GM18498 (cell line): ENCODE measurements at regions not wholly inside any gene's neighbourhood (a gene's known extent, or its start where the extent isn't known, plus 50 kb on each side); places are given as distances from the start of the nearest gene placed in this dataset.
"Not testable (repeated sequence)": the region's sequence is repeated elsewhere in the genome, so short reads cannot be mapped to it uniquely, and the experiment has no call there.

Source experiments
- ATAC-seq: cut with Tn5 transposase; IDR thresholded peaks from one replicate; pipeline ENCODE4 v1.9.1; 2021; ENCODE audit warnings: mild to moderate bottlenecking, moderate library complexity; ENCODE audit not compliant: unreplicated experiment

DNA sequence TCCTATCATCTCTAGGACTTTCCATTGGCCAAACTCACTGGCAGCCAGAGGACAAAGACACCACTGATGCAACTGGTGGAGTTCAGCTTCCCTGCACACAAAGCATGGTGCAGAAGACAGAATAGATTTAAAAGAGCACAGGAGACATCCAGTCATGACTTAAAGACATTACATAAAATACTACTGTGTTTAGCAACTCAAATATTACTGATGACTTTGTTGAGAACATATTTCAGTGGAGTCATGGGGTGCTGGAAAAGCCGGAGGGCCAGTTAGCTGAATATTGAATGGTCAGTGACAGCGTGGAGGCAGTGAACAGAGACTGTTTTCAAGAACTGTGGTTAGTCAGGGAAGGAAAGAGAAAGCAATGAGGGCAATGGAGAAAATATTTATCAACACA lies 296.3 kb upstream of the NRP1 start:
- no peak for ATAC-seq

DNA sequence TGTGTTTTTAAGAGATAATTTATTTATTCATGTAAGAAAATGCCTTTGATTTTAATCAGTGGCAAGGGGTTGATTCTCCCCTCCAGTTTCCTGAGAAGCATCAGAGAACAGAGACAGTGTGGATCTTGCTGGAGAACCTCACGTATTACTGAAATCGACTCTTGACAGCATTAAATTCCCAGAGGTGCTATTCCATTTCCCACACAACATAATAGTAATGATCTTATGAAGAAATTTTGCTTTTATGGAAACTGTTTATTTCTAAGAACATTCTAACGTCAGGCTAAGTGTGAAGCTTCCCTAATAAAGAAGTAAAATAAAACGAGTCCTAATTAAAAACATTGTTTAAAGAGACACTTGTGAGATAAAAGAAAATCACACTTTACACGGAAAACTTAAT lies 293.1 kb upstream of the NRP1 start:
- ATAC-seq = no peak

DNA sequence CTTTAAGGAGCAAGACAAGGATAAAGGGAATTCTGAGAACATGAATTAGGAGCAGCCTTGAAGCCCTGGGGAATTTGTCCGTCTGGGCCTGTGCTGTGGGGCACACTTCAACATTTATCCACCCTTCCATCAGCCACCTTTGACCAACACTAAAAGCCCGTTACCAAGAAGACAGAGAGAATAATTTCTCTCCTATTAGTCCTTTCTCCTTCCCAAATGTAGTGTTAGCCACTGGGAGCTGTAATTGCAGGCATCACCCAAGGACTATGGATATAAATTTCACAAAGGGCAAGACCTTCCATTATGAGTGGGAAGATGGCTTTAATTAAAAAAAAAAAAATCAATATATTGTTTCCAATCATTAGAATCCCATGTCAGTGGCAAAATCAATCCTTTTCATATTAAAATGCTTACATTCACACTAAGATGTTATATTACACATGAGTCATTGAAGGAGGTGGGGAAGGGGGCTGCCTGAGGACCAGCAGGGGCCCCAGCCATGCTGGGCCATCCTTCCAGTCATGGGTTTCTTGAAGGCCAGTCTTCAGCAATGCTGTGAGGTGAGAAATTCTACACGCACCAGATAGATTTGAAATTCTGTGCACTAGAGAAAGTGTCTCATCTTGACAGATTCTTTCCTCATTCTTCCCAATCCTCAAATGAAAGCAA lies 292.5 kb upstream of the NRP1 start:
- no peak for ATAC-seq

DNA sequence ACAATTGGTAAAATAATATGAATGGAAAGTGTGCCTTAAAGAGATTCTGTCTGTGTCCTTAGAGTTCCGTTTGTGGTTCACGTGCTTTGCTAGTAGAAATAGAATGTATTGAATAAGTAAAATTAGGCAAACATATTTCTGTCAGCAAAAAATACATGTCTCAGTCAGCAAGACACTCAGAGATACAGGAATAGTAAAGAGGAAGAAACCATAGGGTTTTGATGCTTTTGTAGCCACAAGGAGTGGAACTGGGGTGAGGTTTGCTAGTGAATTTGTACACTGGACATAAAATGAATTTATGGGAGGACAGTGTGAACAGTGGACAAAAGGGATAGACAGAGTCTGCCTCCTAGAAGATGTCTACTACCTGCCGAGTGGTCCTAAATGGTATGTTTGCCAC lies 289.2 kb upstream of the NRP1 start:
- no peak for ATAC-seq

DNA sequence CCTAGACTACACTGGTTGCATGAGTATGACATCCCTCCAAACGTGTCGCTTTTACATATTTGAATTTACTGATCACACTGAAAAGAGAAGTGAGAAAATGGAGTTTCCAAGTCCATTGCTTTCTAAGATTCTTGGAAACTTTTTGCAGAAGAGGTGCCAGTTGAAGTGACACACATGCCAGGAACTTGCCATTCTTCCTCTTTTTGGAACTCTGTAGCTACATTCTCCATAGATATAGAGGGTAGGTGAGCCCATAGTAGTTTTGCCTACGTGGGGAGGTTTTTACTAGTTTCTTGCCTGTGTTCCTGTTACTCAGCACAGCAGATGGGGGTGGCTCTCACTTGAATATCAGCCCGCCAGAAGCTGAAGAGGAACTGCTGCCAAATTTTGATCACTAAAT lies 286.6 kb upstream of the NRP1 start:
- ATAC-seq = no peak

DNA sequence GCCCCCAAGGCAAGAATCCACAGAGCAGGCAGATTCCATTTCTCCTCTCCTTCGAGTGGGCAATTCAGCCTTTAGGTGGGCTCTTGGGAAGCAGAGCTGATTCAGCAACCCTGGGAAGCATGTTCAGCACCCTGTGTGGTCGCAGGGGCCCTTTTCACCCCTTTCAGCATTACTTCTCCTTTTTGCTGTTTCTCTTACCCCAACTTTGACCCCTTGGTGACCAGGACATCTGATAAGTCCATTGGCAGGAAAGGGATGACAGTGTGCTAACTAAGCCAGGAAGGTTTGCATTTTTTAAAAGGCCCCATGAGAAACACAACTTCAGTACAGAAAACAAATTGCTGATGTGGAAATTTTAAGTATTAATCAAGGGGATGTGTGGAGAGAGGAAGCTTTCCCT lies 283.7 kb upstream of the NRP1 start:
- no peak for ATAC-seq

DNA sequence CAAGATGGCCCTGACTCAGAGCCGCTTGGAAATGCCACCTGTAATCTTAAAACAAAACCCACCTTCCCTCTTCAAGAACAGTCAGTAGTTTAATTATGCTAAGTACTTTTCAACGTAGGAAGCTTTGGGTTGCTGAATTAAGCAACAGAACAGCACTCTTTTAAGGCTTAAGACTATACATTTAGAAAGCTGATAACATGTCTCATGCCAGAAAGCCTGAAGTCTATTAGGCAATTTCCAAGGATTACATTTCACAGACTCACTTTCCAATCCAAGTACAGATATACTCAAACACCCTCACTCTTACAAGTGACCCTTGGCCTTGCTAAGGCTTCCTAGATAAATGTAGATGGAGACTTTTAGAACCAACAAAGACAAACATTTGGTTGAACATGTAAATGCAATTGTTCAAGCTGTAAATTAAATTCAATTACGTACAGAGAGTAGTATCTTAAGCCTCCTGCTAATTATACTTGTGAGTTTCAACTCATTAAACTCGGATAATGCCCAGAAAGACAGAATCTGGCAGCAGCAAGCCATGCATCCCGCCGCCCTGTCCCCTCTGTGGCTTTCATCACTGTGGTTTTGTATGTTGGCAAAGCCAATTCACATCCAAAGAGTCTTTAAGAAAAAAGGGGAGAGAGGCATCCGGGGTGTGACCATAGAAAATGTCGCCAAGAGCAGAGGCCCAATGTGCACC lies 283.1 kb upstream of the NRP1 start:
- ATAC-seq = no peak

DNA sequence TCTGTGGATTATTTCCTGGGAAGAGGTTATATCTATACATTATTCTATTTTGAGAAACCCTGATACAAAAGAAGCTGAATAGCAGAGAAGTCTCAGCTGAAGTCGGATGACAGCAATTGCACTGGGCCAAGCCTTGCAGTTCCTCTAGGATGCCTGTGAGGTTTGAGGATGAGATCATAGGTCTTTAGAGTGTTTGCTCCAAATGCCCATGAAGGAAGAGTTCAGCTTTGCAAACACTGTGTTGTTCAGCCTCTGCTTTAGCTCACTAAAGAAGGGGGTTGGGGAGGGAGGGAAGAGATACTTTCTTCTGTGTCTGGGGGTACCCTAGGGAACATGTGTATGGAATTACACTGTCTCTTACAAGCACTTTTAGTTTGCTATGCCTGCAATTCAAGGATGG lies 282.5 kb upstream of the NRP1 start:
- ATAC-seq = no peak

DNA sequence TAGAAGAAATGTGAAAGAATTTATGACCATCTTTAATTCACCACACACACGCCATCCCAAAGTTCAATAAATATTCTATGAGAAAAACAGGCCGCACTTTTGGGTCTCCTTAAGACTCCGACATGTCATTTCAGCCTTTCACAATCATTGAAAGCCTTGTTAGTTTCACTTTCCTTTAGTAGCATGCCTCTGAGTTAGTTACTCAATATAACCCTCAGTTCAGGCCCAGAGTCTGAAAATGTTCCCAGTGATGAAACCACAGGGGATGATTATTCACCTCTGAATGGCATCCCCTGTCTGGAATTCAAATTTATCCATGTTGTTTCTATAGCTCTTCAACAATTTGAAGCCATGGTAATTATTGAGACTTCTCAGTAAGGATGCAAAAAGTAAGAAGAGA lies 278.1 kb upstream of the NRP1 start:
- no peak for ATAC-seq

DNA sequence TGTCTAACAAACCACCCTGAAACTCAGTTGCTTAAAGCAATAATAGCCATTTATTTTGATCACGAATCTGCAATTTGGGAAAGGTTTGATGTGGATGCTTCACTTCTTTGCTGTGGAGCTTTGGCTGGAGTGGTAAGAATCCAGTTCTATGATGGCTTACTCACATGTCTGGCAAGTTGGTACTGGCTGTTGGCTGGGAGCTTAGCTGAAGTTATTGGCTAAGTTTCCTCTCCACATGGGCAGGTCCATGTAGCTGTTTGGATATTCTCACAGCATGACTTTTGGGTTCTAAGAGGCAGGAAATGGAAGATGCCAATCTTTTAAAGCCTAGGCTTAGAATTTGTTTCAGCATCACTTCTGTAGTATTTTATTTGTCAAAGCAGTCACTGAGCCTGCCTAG lies 277.6 kb upstream of the NRP1 start:
- ATAC-seq = no peak

DNA sequence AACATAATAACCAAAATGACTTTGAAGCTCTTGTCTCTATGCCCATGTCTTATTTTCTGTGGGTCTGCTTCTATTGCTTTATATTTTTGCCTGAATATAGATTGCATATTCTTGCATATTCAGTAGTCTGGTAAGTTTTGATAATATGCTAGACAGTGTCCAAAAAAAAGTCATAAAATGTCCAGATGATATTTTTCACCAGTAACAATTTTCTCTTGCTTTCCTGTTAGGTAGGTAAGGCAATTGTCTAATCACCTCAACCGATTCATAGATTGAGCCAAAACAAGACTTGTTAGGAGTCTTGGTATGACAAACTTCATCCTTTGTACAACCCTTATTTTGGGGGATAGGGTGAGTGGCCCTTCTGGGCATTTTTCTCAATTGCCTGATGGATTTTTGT lies 277.0 kb upstream of the NRP1 start:
- ATAC-seq = no peak

DNA sequence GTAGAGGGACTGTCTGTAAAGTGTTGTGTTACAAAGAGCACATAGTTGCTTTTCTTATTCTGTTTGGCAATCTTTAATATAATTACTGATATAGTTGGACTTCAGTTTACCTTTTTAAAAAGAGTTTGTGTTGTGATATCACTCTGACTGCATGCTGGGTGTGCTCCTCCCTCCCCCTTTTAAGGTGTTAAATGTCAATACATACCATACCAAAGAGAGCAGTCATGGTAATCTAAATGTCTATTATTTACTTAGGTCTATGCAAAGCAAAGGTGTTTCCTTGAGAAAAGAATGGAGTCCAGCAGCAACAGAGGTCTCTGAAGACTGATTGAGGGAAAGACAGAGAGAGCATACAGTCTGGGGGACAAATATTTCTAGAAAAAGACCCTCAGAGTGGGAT lies 275.1 kb upstream of the NRP1 start:
- no peak for ATAC-seq

DNA sequence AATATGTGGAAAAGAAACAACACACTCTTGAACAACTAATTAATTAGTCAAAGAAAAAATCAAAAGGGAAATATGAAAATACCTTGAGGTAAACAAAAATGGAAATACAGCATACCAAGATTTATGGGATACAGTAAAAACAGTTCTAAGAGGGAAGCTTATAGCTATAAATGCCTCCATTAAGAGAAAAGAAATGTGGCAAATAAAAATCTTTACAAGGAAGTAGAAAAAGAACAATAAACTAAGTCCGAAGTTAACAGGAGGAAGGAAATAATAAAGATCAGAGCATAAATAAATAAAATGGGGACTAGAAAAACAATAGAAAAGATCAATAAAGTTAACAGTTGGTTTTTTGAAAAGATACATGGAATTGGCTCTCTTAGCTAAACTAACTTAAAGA lies 267.8 kb upstream of the NRP1 start:
- ATAC-seq = no peak

DNA sequence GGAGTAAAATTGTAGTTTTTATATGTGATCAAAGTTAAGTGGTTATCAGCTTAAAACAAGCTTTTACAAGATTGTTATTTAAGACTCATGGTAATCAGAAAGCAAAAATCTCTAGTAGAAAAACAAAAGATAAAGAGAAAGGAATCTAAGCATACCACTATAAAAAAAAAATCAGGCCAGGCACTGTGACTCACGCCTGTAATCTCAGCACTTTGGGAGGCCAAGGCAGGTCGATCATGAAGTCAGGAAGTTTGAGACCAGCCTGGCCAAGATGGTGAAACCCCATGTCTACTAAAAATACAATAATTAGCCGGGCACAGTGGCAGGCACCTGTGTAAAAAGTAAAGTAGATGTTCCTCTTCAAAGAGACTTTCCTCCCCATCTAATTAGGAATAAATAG lies 265.9 kb upstream of the NRP1 start:
- no peak for ATAC-seq

DNA sequence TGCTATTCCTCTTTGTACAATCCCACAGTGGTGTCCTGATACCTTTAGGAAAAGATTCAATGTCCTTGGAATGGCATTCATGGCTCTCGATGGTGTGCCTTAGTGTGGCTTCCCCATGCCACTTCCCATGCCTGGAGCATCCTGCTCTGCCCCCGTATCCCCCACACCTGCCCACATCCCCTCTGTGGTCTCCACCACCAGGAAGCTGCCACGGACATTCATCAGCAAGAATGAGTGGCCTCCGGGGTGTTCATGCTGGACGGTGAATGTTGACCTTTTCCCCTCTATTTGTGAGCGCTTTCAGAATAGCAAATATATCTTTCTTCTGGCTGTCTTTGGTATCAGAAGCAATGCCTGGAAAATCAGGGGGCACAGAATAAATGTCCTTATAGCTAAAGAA lies 262.0 kb upstream of the NRP1 start:
- ATAC-seq = no peak

DNA sequence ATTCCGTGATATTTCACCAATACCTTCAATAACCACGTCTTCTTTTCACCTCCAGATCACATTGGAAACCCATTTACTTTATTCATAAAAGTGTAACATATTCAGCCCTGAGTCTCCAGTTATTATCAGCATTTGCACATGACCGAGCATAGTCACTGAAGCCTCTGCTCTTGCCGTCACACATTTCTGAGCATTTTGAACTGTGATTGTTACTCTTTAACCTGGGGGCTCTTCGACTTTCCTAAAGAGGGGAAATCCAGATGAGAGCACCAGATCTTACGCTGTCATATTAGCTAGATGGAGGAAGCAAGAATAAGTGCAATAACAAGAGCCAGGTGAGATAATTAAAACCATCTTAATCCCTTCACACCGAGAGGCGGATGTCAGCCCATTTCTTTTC lies 260.0 kb upstream of the NRP1 start:
- no peak for ATAC-seq

DNA sequence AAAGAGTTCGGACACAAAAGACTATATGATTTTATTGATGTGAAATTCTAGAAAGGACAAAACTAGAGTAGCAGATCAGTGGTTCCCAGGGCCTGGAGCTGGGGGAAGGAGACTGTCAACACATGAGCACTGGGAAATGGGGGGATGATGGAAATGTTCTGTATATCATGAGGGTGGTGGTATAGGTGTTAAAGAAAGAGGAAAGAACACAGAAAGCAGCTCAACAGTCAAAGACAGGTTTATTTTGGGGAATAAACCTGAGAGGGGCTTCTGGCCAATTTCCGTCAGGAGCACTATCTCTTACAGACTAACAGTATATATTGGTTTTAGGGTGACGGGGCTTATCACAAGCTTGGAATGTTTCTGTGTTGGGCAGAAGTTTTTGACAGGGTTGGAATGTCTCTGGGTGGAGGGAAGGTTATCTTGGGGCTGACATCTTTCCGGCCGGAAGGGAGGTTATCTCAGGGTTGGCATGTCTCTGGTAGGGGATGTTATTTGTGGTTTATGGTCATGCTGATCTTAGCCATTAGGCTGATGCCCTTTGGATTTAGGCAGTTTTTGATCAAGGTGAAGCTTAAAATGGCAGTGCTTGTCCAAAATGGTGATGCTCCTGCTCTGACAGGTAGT lies 254.6 kb upstream of the NRP1 start:
- ATAC-seq = no peak

DNA sequence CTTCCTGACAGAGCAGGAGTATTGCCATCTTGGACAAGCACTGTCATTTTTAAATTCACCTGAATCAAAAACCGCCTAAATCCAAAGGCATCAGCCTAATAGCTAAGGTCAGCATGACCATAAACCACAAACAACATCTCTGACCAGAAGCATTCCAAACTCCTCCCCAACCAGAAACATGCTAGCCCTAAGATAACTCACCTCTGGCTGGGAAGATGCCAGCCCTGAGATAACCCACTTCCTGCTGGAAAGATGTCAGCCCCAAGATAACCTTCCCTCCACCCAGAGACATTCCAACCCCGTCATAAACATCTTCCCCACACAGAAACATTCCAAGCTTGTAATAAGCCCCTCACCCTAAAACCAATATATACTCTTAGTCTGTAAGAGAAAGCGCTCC lies 250.1 kb upstream of the NRP1 start:
- ATAC-seq = not testable (repeated sequence)

DNA sequence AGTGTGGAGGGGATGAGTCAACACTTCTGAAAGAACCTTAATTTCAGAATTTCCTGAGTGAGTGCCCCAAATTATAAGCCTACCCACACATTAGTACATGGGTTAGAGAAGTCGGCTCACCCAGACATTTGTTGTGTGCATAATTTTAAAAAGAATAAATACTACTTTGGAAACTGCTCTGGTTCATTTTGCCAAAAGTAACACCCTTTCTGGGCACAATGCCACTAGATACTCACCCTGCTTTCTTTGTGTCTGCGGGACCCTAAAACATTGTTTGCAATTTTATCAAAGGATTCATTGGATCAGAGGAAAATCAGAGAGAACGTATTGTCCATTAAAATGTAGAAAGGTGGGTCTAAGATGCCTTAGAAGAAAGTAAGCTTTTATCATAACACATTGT lies 245.5 kb upstream of the NRP1 start:
- ATAC-seq = no peak

DNA sequence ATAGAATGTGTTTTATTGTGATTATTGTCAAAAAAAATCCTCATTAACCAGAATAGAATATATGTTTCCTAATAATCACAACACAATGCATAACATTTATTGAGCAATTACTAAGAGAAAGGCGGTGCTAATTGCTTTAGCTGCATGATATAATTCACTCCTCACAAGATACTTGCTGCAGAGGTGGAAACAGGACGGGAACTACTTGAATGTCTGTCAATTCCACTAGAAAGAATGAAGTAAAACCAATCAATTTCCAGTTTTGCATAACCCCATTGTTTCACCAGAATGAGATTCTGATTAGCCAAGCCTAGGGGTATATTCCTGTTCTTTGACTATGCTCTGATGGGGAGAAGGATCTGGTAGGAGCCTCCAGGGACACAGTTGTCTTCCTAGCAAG lies 239.1 kb upstream of the NRP1 start:
- no peak for ATAC-seq

DNA sequence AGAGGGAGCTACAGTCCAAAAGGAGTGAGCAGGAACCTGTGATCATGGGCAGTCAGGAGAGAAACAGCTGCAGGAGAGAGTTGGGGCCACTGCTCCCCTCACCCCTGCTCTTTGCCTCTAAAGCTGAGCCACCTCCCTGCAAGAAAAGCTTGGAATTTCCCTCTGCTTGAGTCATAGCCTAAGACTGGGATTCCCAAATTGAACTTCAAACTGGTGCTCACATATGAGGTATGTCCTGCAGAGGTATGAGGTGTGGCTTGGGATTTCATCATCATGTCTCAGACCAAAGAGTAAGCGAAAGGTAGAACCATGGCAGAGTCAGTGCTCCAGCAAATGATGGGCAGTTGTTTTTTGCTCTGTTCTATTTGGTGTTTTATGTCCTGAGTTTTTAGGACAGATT lies 237.1 kb upstream of the NRP1 start:
- no peak for ATAC-seq

DNA sequence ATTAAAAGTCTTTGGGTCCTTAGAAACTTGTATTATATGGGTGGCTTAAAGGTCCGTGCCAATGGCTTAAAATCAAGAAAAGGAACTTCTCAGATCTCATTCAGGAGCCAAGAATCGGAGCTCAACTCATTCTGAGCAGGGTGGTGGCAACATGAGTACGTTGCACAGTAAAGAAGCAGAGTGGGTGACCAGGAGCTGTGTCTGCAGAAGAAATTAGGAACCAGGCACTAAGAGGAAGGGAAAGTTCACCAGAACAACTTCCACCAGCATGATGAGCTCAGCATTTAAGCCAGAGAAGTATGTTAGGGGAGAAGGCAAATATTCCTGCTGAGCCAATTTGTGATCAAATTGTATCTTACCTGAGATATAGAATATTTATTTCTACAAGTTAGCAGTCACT lies 236.0 kb upstream of the NRP1 start:
- no peak for ATAC-seq

DNA sequence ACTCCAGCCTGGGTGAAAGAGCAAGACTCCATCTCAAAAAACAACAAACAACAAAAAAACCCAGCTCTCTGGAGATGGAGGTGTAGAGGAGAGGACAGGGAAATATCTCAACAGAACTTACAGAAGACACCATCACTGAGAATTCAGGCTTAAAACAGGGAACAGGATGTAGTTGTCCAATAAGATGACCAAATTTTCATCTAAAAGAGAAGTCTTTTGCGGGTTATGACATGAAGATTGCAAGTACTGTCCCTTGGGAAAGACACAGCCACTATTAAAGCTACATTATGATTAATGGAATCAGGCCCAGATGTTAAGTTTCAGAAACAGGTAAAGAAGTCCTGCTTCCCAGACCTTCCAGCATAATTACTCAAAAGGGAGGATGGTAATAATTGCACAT lies 235.2 kb upstream of the NRP1 start:
- no peak for ATAC-seq
